BLaER1 (cell line): ENCODE measurements at regions not wholly inside any gene's neighbourhood (a gene's known extent, or its start where the extent isn't known, plus 50 kb on each side); places are given as distances from the start of the nearest gene placed in this dataset.

Source experiments
- H3K27ac ChIP-seq: shearing (Covaris generic); formaldehyde crosslinking; 2 replicates; pipeline ENCODE4 v1.8.1; 2022
- H3K27me3 ChIP-seq: shearing (Covaris generic); formaldehyde crosslinking; 2 replicates; pipeline ENCODE4 v1.8.1; 2022
- H3K36me3 ChIP-seq: shearing (Covaris generic); formaldehyde crosslinking; 2 replicates; pipeline ENCODE4 v1.8.1; 2022
- H3K4me1 ChIP-seq: shearing (Covaris generic); formaldehyde crosslinking; 2 replicates; pipeline ENCODE4 v1.8.1; 2022
- H3K4me2 ChIP-seq: shearing (Covaris generic); formaldehyde crosslinking; 2 replicates; pipeline ENCODE4 v1.8.1; 2022
- H3K4me3 ChIP-seq: shearing (Covaris generic); formaldehyde crosslinking; 2 replicates; pipeline ENCODE4 v1.8.1; 2022
- H3K9ac ChIP-seq: shearing (Covaris generic); formaldehyde crosslinking; 2 replicates; pipeline ENCODE4 v1.8.1; 2022
- H3K9me3 ChIP-seq: shearing (Covaris generic); formaldehyde crosslinking; 2 replicates; pipeline ENCODE4 v1.8.1; 2022
- H4K20me1 ChIP-seq: shearing (Covaris generic); formaldehyde crosslinking; 2 replicates; pipeline ENCODE4 v1.8.1; 2022
- Cebpa-rat ChIP-seq: shearing (Covaris generic); IDR thresholded peaks from 2 replicates; pipeline ENCODE4 v1.8.1; 2022

- peak overlapping the region; percentile 95 for H3K4me2 ChIP-seq
- H4K20me1 ChIP-seq, result no peaks in the 10 kb centered on the region
- no peak for TF ChIP-seq Cebpa-rat
- H3K9me3 ChIP-seq, result peaks cover 13% of the 10 kb centered on the region
- no peaks in the 10 kb centered on the region for H3K27me3 ChIP-seq
- H3K36me3 ChIP-seq, result no peaks in the 10 kb centered on the region
- H3K4me1 ChIP-seq, result peaks cover 82% of the 10 kb centered on the region
- peak overlapping the region; percentile 99 for H3K27ac ChIP-seq
- H3K4me3 ChIP-seq, result no peak overlapping the region
- peak overlapping the region; percentile 89; the same call in 1 of the 2 replicates for H3K9ac ChIP-seq
These were observed 70.9 kb upstream of the CLMP start for GRCh38 chr11:123265951-123266350.

GRCh38 chr11:123264431-123264780 lies 69.4 kb upstream of the CLMP start:
- peaks cover 28% of the 10 kb centered on the region for H3K9me3 ChIP-seq
- no peak for TF ChIP-seq Cebpa-rat
- H3K27ac ChIP-seq, result peak overlapping the region; percentile 99
- peak overlapping the region; percentile 89 for H3K9ac ChIP-seq
- peak overlapping the region; percentile 67 for H3K4me3 ChIP-seq
- no peaks in the 10 kb centered on the region for H3K36me3 ChIP-seq
- no peaks in the 10 kb centered on the region for H4K20me1 ChIP-seq
- H3K4me1 ChIP-seq, result peaks cover 85% of the 10 kb centered on the region
- H3K4me2 ChIP-seq, result peak overlapping the region; percentile 95
- no peaks in the 10 kb centered on the region for H3K27me3 ChIP-seq

- TF ChIP-seq Cebpa-rat, result no peak
- H3K27ac ChIP-seq, result peak overlapping the region; percentile 99
- H4K20me1 ChIP-seq, result no peaks in the 10 kb centered on the region
- H3K4me3 ChIP-seq, result no peak overlapping the region
- H3K27me3 ChIP-seq, result no peaks in the 10 kb centered on the region
- peak overlapping the region; percentile 95 for H3K4me2 ChIP-seq
- H3K36me3 ChIP-seq, result 0 out of 2 replicates have a peak, but pooled peaks cover 10% of the 10 kb centered on the region
- H3K9me3 ChIP-seq, result peaks cover 49% of the 10 kb centered on the region
- peaks cover 56% of the 10 kb centered on the region for H3K4me1 ChIP-seq
- H3K9ac ChIP-seq, result 0 out of 2 replicates have a peak overlapping the region, but pooled peaks have one; percentile 26
These were observed 66.5 kb upstream of the CLMP start for GRCh38 chr11:123261345-123262106.

GRCh38 chr11:123260511-123261211 lies 65.6 kb upstream of the CLMP start:
- Histone ChIP-seq H3K27me3 (no peaks in the 10 kb centered on the region), H4K20me1 (no peaks in the 10 kb centered on the region), H3K36me3 (0 out of 2 replicates have a peak, but pooled peaks cover 10% of the 10 kb centered on the region), H3K4me2 (peak overlapping the region; percentile 95; the same call in 1 of the 2 replicates), H3K4me3 (no peak overlapping the region), H3K9ac (no peak overlapping the region), H3K4me1 (peaks cover 48% of the 10 kb centered on the region), H3K9me3 (peaks cover 49% of the 10 kb centered on the region), H3K27ac (0 out of 2 replicates have a peak overlapping the region, but pooled peaks have one; percentile 99)
- no peak for TF ChIP-seq Cebpa-rat

GRCh38 chr11:123258877-123259276 lies 63.8 kb upstream of the CLMP start:
- Histone ChIP-seq H3K4me1 (peaks cover 30% of the 10 kb centered on the region), H3K9ac (no peak overlapping the region), H3K36me3 (0 out of 2 replicates have a peak, but pooled peaks cover 10% of the 10 kb centered on the region), H3K4me2 (no peak overlapping the region), H3K9me3 (peaks cover 49% of the 10 kb centered on the region), H3K27me3 (no peaks in the 10 kb centered on the region), H3K4me3 (no peak overlapping the region), H3K27ac (no peak overlapping the region), H4K20me1 (no peaks in the 10 kb centered on the region)
- no peak for TF ChIP-seq Cebpa-rat

GRCh38 chr11:123257370-123257769 lies 62.3 kb upstream of the CLMP start:
- Histone ChIP-seq H3K27me3 (no peaks in the 10 kb centered on the region), H4K20me1 (no peaks in the 10 kb centered on the region), H3K4me1 (peaks cover 17% of the 10 kb centered on the region), H3K9ac (no peak overlapping the region), H3K4me3 (no peak overlapping the region), H3K9me3 (peaks cover 41% of the 10 kb centered on the region), H3K36me3 (0 out of 2 replicates have a peak, but pooled peaks cover 10% of the 10 kb centered on the region), H3K4me2 (no peak overlapping the region), H3K27ac (no peak overlapping the region)
- no peak for TF ChIP-seq Cebpa-rat

- Histone ChIP-seq H3K4me3 (no peak overlapping the region), H3K27me3 (no peaks in the 10 kb centered on the region), H3K4me1 (peaks cover 13% of the 10 kb centered on the region), H3K36me3 (0 out of 2 replicates have a peak, but pooled peaks cover 10% of the 10 kb centered on the region), H3K9me3 (peaks cover 35% of the 10 kb centered on the region), H4K20me1 (no peaks in the 10 kb centered on the region), H3K9ac (no peak overlapping the region), H3K4me2 (no peak overlapping the region), H3K27ac (no peak overlapping the region)
- no peak for TF ChIP-seq Cebpa-rat
These were observed 60.9 kb upstream of the CLMP start for GRCh38 chr11:123255909-123256308.

GRCh38 chr11:123254357-123254756 lies 59.3 kb upstream of the CLMP start:
- Histone ChIP-seq H4K20me1 (no peaks in the 10 kb centered on the region), H3K36me3 (0 out of 2 replicates have a peak, but pooled peaks cover 10% of the 10 kb centered on the region)
- no peak for TF ChIP-seq Cebpa-rat

GRCh38 chr11:123253911-123254310 lies 58.9 kb upstream of the CLMP start:
- no peak overlapping the region for H3K27ac ChIP-seq
- no peak overlapping the region for H3K4me3 ChIP-seq
- H3K27me3 ChIP-seq, result no peaks in the 10 kb centered on the region
- no peaks in the 10 kb centered on the region for H4K20me1 ChIP-seq
- H3K9ac ChIP-seq, result no peak overlapping the region
- no peak overlapping the region for H3K4me2 ChIP-seq
- H3K4me1 ChIP-seq, result peaks cover 30% of the 10 kb centered on the region
- peaks cover 16% of the 10 kb centered on the region for H3K9me3 ChIP-seq
- H3K36me3 ChIP-seq, result 0 out of 2 replicates have a peak, but pooled peaks cover 5% of the 10 kb centered on the region
- TF ChIP-seq Cebpa-rat, result no peak

More at GRCh38 chr11:123254357-123254756, 59.3 kb upstream of the CLMP start:
- Histone ChIP-seq H3K27me3 (no peaks in the 10 kb centered on the region), H3K9me3 (peaks cover 20% of the 10 kb centered on the region), H3K4me2 (no peak overlapping the region), H3K9ac (no peak overlapping the region), H3K27ac (no peak overlapping the region), H3K4me3 (no peak overlapping the region), H3K4me1 (peaks cover 26% of the 10 kb centered on the region)

GRCh38 chr11:123253223-123253622 lies 58.2 kb upstream of the CLMP start:
- H3K4me2 ChIP-seq, result no peak overlapping the region
- no peak overlapping the region for H3K27ac ChIP-seq
- TF ChIP-seq Cebpa-rat, result no peak
- no peak overlapping the region for H3K9ac ChIP-seq
- peaks cover 34% of the 10 kb centered on the region for H3K4me1 ChIP-seq
- H3K36me3 ChIP-seq, result 0 out of 2 replicates have a peak, but pooled peaks cover 2% of the 10 kb centered on the region
- H3K9me3 ChIP-seq, result peaks cover 9% of the 10 kb centered on the region
- no peaks in the 10 kb centered on the region for H3K27me3 ChIP-seq
- H3K4me3 ChIP-seq, result no peak overlapping the region
- no peaks in the 10 kb centered on the region for H4K20me1 ChIP-seq
